ENCODE measurements at regions not wholly inside any gene's neighbourhood (a gene's known extent, or its start where the extent isn't known, plus 50 kb on each side); places are given as distances from the start of the nearest gene placed in this dataset.

GRCh38 chr11:20238712-20239111 is 78.4 kb upstream of the DBX1 start:
- Histone ChIP-seq H3K27ac (ENCODE audit: insufficient read depth in 1 of 2, low read depth in 1 of 2, low read length in 2 of 2, poor library complexity in 1 of 2, severe bottlenecking in 2 of 2) (no peak overlapping the region), H3K4me1 (ENCODE audit: control extremely low read depth in 1 of 4, control insufficient read depth in 4 of 4, insufficient read depth in 4 of 4, low read length in 3 of 4) (no peaks in the 10 kb centered on the region), H3K4me3 (ENCODE audit: control insufficient read depth in 1 of 7, extremely low read depth in 1 of 7, insufficient read depth in 4 of 7, low read depth in 2 of 7, low read length in 6 of 7) (no peak overlapping the region), H3K27me3 (replicated peaks in 2 of 5; ENCODE audit: control insufficient read depth in 4 of 5, insufficient read depth in 5 of 5, low read length in 4 of 5) (peaks cover 0 to 6% (median 0%) of the 10 kb centered on the region in 5 experiments), H3K9me3 (ENCODE audit: control extremely low read depth in 1 of 5, control insufficient read depth in 4 of 5, insufficient read depth in 2 of 5, low read depth in 1 of 5, low read length in 4 of 5) (peaks cover 0 to 14% (median 0%) of the 10 kb centered on the region in 5 experiments), H3K36me3 (ENCODE audit: control insufficient read depth in 4 of 4, insufficient read depth in 4 of 4, low read length in 3 of 4) (no peaks in the 10 kb centered on the region)
- CTCF ChIA-PET = no interaction called here
- POLR2A ChIA-PET = no interaction called here
- 88% methylated on average over 1 of the region's 2 CpGs for WGBS (ENCODE audit: insufficient coverage)
- DNase-seq = no peak

GRCh38 chr11:20235164-20235563 is 74.9 kb upstream of the DBX1 start:
- no peaks in the 10 kb centered on the region for H3K4me1 ChIP-seq (ENCODE audit: control extremely low read depth in 1 of 4, control insufficient read depth in 4 of 4, insufficient read depth in 4 of 4, low read length in 3 of 4)
- ChIA-PET POLR2A (no interaction called here), CTCF (no interaction called here)
- H3K36me3 ChIP-seq (ENCODE audit: control insufficient read depth in 4 of 4, insufficient read depth in 4 of 4, low read length in 3 of 4) = no peaks in the 10 kb centered on the region
- H3K27me3 ChIP-seq (replicated peaks in 2 of 5; ENCODE audit: control insufficient read depth in 4 of 5, insufficient read depth in 5 of 5, low read length in 4 of 5) = peaks cover 0 to 3% (median 0%) of the 10 kb centered on the region in 5 experiments
- no peak for DNase-seq
- peaks cover 0 to 15% (median 0%) of the 10 kb centered on the region in 5 experiments for H3K9me3 ChIP-seq (ENCODE audit: control extremely low read depth in 1 of 5, control insufficient read depth in 4 of 5, insufficient read depth in 2 of 5, low read depth in 1 of 5, low read length in 4 of 5)
- H3K4me3 ChIP-seq (ENCODE audit: control insufficient read depth in 1 of 7, extremely low read depth in 1 of 7, insufficient read depth in 4 of 7, low read depth in 2 of 7, low read length in 6 of 7) = no peak overlapping the region
- H3K27ac ChIP-seq (ENCODE audit: insufficient read depth in 1 of 2, low read depth in 1 of 2, low read length in 2 of 2, poor library complexity in 1 of 2, severe bottlenecking in 2 of 2) = no peak overlapping the region

GRCh38 chr11:20227631-20228030 is 67.4 kb upstream of the DBX1 start:
- H3K4me3 ChIP-seq (ENCODE audit: control insufficient read depth in 1 of 7, extremely low read depth in 1 of 7, insufficient read depth in 4 of 7, low read depth in 2 of 7, low read length in 6 of 7) = no peak overlapping the region
- no peaks in the 10 kb centered on the region for H3K36me3 ChIP-seq (ENCODE audit: control insufficient read depth in 4 of 4, insufficient read depth in 4 of 4, low read length in 3 of 4)
- WGBS (ENCODE audit: insufficient coverage) = 100% methylated on average over 1 of the region's 1 CpG
- ChIA-PET POLR2A (no interaction called here), CTCF (interaction anchor here (1.2 kb wide), 1 partner anchor 13 kb away, joined by 3 read pairs; no protein-coding TSS in a partner anchor)
- no peak overlapping the region for H3K27ac ChIP-seq (ENCODE audit: insufficient read depth in 1 of 2, low read depth in 1 of 2, low read length in 2 of 2, poor library complexity in 1 of 2, severe bottlenecking in 2 of 2)
- peaks cover 0 to 18% (median 2%) of the 10 kb centered on the region in 5 experiments for H3K9me3 ChIP-seq (ENCODE audit: control extremely low read depth in 1 of 5, control insufficient read depth in 4 of 5, insufficient read depth in 2 of 5, low read depth in 1 of 5, low read length in 4 of 5)
- H3K4me1 ChIP-seq (ENCODE audit: control extremely low read depth in 1 of 4, control insufficient read depth in 4 of 4, insufficient read depth in 4 of 4, low read length in 3 of 4) = no peaks in the 10 kb centered on the region
- peaks cover 0 to 10% (median 0%) of the 10 kb centered on the region in 5 experiments for H3K27me3 ChIP-seq (replicated peaks in 2 of 5; ENCODE audit: control insufficient read depth in 4 of 5, insufficient read depth in 5 of 5, low read length in 4 of 5)
- DNase-seq = no peak

GRCh38 chr11:20226933-20227332 is 66.7 kb upstream of the DBX1 start:
- POLR2A ChIA-PET = no interaction called here
- no peak overlapping the region for H3K4me3 ChIP-seq (ENCODE audit: control insufficient read depth in 1 of 7, extremely low read depth in 1 of 7, insufficient read depth in 4 of 7, low read depth in 2 of 7, low read length in 6 of 7)
- H3K9me3 ChIP-seq (ENCODE audit: control extremely low read depth in 1 of 5, control insufficient read depth in 4 of 5, insufficient read depth in 2 of 5, low read depth in 1 of 5, low read length in 4 of 5) = peaks cover 0 to 18% (median 2%) of the 10 kb centered on the region in 5 experiments
- CTCF ChIA-PET = interaction anchor here (1.2 kb wide), 1 partner anchor 12 kb away, joined by 3 read pairs; no protein-coding TSS in a partner anchor
- no peak overlapping the region for H3K27ac ChIP-seq (ENCODE audit: insufficient read depth in 1 of 2, low read depth in 1 of 2, low read length in 2 of 2, poor library complexity in 1 of 2, severe bottlenecking in 2 of 2)
- H3K4me1 ChIP-seq (ENCODE audit: control extremely low read depth in 1 of 4, control insufficient read depth in 4 of 4, insufficient read depth in 4 of 4, low read length in 3 of 4) = no peaks in the 10 kb centered on the region
- no peak for DNase-seq
- H3K36me3 ChIP-seq (ENCODE audit: control insufficient read depth in 4 of 4, insufficient read depth in 4 of 4, low read length in 3 of 4) = no peaks in the 10 kb centered on the region
- H3K27me3 ChIP-seq (replicated peaks in 2 of 5; ENCODE audit: control insufficient read depth in 4 of 5, insufficient read depth in 5 of 5, low read length in 4 of 5) = peaks cover 0 to 10% (median 0%) of the 10 kb centered on the region in 5 experiments

- Histone ChIP-seq H3K27me3 (replicated peaks in 2 of 5; ENCODE audit: control insufficient read depth in 4 of 5, insufficient read depth in 5 of 5, low read length in 4 of 5) (peaks cover 0 to 20% (median 11%) of the 10 kb centered on the region in 5 experiments), H3K36me3 (ENCODE audit: control insufficient read depth in 4 of 4, insufficient read depth in 4 of 4, low read length in 3 of 4) (no peaks in the 10 kb centered on the region), H3K27ac (ENCODE audit: insufficient read depth in 1 of 2, low read depth in 1 of 2, low read length in 2 of 2, poor library complexity in 1 of 2, severe bottlenecking in 2 of 2) (no peak overlapping the region), H3K9me3 (ENCODE audit: control extremely low read depth in 1 of 5, control insufficient read depth in 4 of 5, insufficient read depth in 2 of 5, low read depth in 1 of 5, low read length in 4 of 5) (peaks cover 0 to 1% (median 0%) of the 10 kb centered on the region in 5 experiments), H3K4me1 (ENCODE audit: control extremely low read depth in 1 of 4, control insufficient read depth in 4 of 4, insufficient read depth in 4 of 4, low read length in 3 of 4) (no peaks in the 10 kb centered on the region), H3K4me3 (ENCODE audit: control insufficient read depth in 1 of 7, extremely low read depth in 1 of 7, insufficient read depth in 4 of 7, low read depth in 2 of 7, low read length in 6 of 7) (no peak overlapping the region)
- ChIA-PET POLR2A (no interaction called here), CTCF (no interaction called here)
- DNase-seq = no peak
- WGBS (ENCODE audit: insufficient coverage) = 100% methylated on average over 3 of the region's 3 CpGs
These were observed 61.3 kb upstream of the DBX1 start for GRCh38 chr11:20221566-20221965.

DNA sequence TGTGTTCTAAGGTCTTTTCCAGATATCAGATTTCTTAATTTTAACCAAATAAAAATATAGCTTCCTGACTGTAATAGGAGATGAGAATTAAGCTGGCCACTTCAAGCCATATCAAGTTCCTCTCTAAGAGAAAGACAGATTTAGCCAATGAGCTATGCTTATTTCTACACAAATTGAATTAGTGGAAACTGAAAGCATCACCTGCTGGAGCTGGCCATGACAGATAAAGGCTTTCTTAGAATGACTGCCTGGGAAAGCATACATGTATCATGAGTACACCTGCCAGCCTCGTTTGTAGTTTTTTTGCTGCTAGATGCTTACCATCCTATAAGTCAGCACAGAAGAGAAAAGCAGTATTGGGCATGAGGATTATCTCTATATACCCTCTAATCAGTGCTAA is 53.5 kb upstream of the DBX1 start:
- ChIA-PET POLR2A (no interaction called here), CTCF (interaction anchor here (1.5 kb wide), 1 partner anchor 74 kb away, joined by 3 read pairs; no protein-coding TSS in a partner anchor)
- no peaks in the 10 kb centered on the region for H3K36me3 ChIP-seq (ENCODE audit: control insufficient read depth in 4 of 4, insufficient read depth in 4 of 4, low read length in 3 of 4)
- H3K27me3 ChIP-seq (replicated peaks in 2 of 5; ENCODE audit: control insufficient read depth in 4 of 5, insufficient read depth in 5 of 5, low read length in 4 of 5) = peaks cover 19 to 59% (median 22%) of the 10 kb centered on the region in 5 experiments
- DNase-seq = no peak
- no CpG with 5 or more reads among the region's 1 CpG for WGBS (ENCODE audit: insufficient coverage)
- H3K9me3 ChIP-seq (ENCODE audit: control extremely low read depth in 1 of 5, control insufficient read depth in 4 of 5, insufficient read depth in 2 of 5, low read depth in 1 of 5, low read length in 4 of 5) = peaks cover 0 to 3% (median 0%) of the 10 kb centered on the region in 5 experiments
- no peaks in the 10 kb centered on the region for H3K4me1 ChIP-seq (ENCODE audit: control extremely low read depth in 1 of 4, control insufficient read depth in 4 of 4, insufficient read depth in 4 of 4, low read length in 3 of 4)
- H3K4me3 ChIP-seq (ENCODE audit: control insufficient read depth in 1 of 7, extremely low read depth in 1 of 7, insufficient read depth in 4 of 7, low read depth in 2 of 7, low read length in 6 of 7) = no peak overlapping the region
- H3K27ac ChIP-seq (ENCODE audit: insufficient read depth in 1 of 2, low read depth in 1 of 2, low read length in 2 of 2, poor library complexity in 1 of 2, severe bottlenecking in 2 of 2) = no peak overlapping the region

GRCh38 chr11:20211691-20212090 is 51.4 kb upstream of the DBX1 start:
- 91% methylated on average over 4 of the region's 4 CpGs for WGBS (ENCODE audit: insufficient coverage)
- Histone ChIP-seq H3K36me3 (ENCODE audit: control insufficient read depth in 4 of 4, insufficient read depth in 4 of 4, low read length in 3 of 4) (no peaks in the 10 kb centered on the region), H3K4me3 (ENCODE audit: control insufficient read depth in 1 of 7, extremely low read depth in 1 of 7, insufficient read depth in 4 of 7, low read depth in 2 of 7, low read length in 6 of 7) (no peak overlapping the region), H3K27ac (ENCODE audit: insufficient read depth in 1 of 2, low read depth in 1 of 2, low read length in 2 of 2, poor library complexity in 1 of 2, severe bottlenecking in 2 of 2) (no peak overlapping the region), H3K27me3 (replicated peaks in 2 of 5; ENCODE audit: control insufficient read depth in 4 of 5, insufficient read depth in 5 of 5, low read length in 4 of 5) (peaks cover 27 to 67% (median 42%) of the 10 kb centered on the region in 5 experiments), H3K4me1 (ENCODE audit: control extremely low read depth in 1 of 4, control insufficient read depth in 4 of 4, insufficient read depth in 4 of 4, low read length in 3 of 4) (no peaks in the 10 kb centered on the region), H3K9me3 (ENCODE audit: control extremely low read depth in 1 of 5, control insufficient read depth in 4 of 5, insufficient read depth in 2 of 5, low read depth in 1 of 5, low read length in 4 of 5) (peaks cover 0 to 4% (median 3%) of the 10 kb centered on the region in 5 experiments)
- no peak for DNase-seq
- POLR2A ChIA-PET = no interaction called here
- CTCF ChIA-PET = no interaction called here
